Prostate gland (tissue), 2 donors: ENCODE measurements at regions not wholly inside any gene's neighbourhood (a gene's known extent, or its start where the extent isn't known, plus 50 kb on each side); places are given as distances from the start of the nearest gene placed in this dataset.

Source experiments
- CTCF ChIP-seq, 4 experiments: fragments of 200-600 bp in 2 of 4; fragments of 450-650 bp in 2 of 4; sonication (generic) in 2 of 4; IDR thresholded peaks; 1 replicate in 3 of 4; 2 replicates in 1 of 4; pipeline ENCODE4 v1.5.1; 2016 to 2019; ENCODE audit warnings: antibody characterized with exemption in 4 of 4, mild to moderate bottlenecking in 2 of 4, moderate library complexity in 2 of 4
- POLR2A ChIP-seq: fragments of 450-650 bp; IDR thresholded peaks from one replicate; pipeline ENCODE4 v1.6.1; 2016; ENCODE audit warnings: antibody characterized with exemption, mild to moderate bottlenecking

DNA sequence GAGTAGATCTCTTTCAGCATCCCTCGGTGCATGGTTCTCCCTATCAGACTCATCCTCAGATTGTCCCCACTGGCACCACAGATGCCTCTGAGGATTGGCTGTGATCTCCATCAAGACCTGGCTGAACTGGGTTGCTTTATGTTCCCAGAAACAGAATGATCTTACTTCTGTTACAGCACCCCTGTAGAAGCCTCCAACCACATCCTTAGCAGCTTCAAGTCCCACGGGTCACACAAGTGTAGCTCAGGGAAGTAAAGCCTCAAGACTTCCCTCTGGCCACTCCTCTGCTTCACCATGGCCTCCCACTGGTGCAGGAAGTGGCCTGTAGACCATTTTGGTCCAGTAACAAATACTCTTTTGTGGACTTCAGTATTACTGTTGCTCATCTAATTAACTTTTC lies 566.4 kb upstream of the SUCLG2 start:
- TF ChIP-seq CTCF (IDR thresholded peaks at IDR 0.05) (no peak), POLR2A (no peak)
